Hepatocyte (in vitro differentiated cells): ENCODE measurements at regions not wholly inside any gene's neighbourhood (a gene's known extent, or its start where the extent isn't known, plus 50 kb on each side); places are given as distances from the start of the nearest gene placed in this dataset.
"Not testable (repeated sequence)": the region's sequence is repeated elsewhere in the genome, so short reads cannot be mapped to it uniquely, and the experiment has no call there.

Experiments
- DNase-seq: peaks from one replicate; pipeline ENCODE4 v3.0.0-alpha.2; 2016; ENCODE audit warnings: low spot score
- H2AFZ ChIP-seq: fragments of 200-600 bp; sonication (generic); 2 replicates; pipeline ENCODE4 v1.6.0; 2016; ENCODE audit warnings: antibody characterized with exemption, mild to moderate bottlenecking
- H3K27ac ChIP-seq: fragments of 200-600 bp; sonication (generic); 2 replicates; pipeline ENCODE4 v1.5.1; 2016; ENCODE audit warnings: mild to moderate bottlenecking
- H3K27me3 ChIP-seq: fragments of 200-600 bp; sonication (generic); 2 replicates; pipeline ENCODE4 v1.6.1; 2016
- H3K36me3 ChIP-seq: fragments of 200-600 bp; sonication (generic); replicated peaks from 2 replicates; pipeline ENCODE4 v1.5.1; 2016; ENCODE audit warnings: low read depth; ENCODE audit not compliant: insufficient read depth
- H3K4me1 ChIP-seq: fragments of 200-600 bp; sonication (generic); 2 replicates; pipeline ENCODE4 v1.5.1; 2016; ENCODE audit warnings: mild to moderate bottlenecking, moderate library complexity; ENCODE audit not compliant: insufficient read depth
- H3K4me2 ChIP-seq: fragments of 200-600 bp; sonication (generic); 2 replicates; pipeline ENCODE4 v1.6.0; 2016
- H3K4me3 ChIP-seq: fragments of 200-600 bp; sonication (generic); 2 replicates; pipeline ENCODE4 v1.5.1; 2016; ENCODE audit warnings: mild to moderate bottlenecking
- H3K79me2 ChIP-seq: fragments of 200-600 bp; sonication (generic); 2 replicates; pipeline ENCODE4 v1.6.0; 2017; ENCODE audit warnings: mild to moderate bottlenecking
- H3K9me2 ChIP-seq: fragments of 200-600 bp; sonication (generic); replicated peaks from 2 replicates; pipeline ENCODE4 v1.6.0; 2017; ENCODE audit warnings: mild to moderate bottlenecking; ENCODE audit not compliant: insufficient read depth
- H3K9me3 ChIP-seq: fragments of 200-600 bp; sonication (generic); 2 replicates; pipeline ENCODE4 v1.5.1; 2016; ENCODE audit warnings: low read depth, mild to moderate bottlenecking
- H4K20me1 ChIP-seq: fragments of 200-600 bp; sonication (generic); 2 replicates; pipeline ENCODE4 v1.6.0; 2016; ENCODE audit warnings: mild to moderate bottlenecking; ENCODE audit not compliant: insufficient read depth, poor library complexity, severe bottlenecking
- EZH2 ChIP-seq: fragments of 200-600 bp; sonication (generic); IDR thresholded peaks from 2 replicates; pipeline ENCODE4 v1.6.1; 2016; ENCODE audit warnings: antibody characterized with exemption, mild to moderate bottlenecking, borderline replicate concordance
- EZH2phosphoT487 ChIP-seq: fragments of 200-600 bp; sonication (generic); IDR thresholded peaks from one replicate; pipeline ENCODE4 v1.6.1; 2018; ENCODE audit warnings: antibody characterized with exemption, mild to moderate bottlenecking, low read depth, moderate library complexity; ENCODE audit not compliant: unreplicated experiment, severe bottlenecking
- WGBS: methylation state at CpG from one replicate; pipeline ENCODE4 v1.1.6; 2016; ENCODE audit warnings: low lambda C conversion rate; ENCODE audit errors: missing lambda C conversion rate; 5-methylcytosine and 5-hydroxymethylcytosine counted together
- TF ChIP-seq, protein P1 (sequence below): fragments of 200-600 bp; sonication (generic); IDR thresholded peaks from 2 replicates; pipeline ENCODE4 v1.5.1; 2016; ENCODE audit warnings: antibody characterized with exemption, mild to moderate bottlenecking; ENCODE audit not compliant: poor library complexity

DNA sequence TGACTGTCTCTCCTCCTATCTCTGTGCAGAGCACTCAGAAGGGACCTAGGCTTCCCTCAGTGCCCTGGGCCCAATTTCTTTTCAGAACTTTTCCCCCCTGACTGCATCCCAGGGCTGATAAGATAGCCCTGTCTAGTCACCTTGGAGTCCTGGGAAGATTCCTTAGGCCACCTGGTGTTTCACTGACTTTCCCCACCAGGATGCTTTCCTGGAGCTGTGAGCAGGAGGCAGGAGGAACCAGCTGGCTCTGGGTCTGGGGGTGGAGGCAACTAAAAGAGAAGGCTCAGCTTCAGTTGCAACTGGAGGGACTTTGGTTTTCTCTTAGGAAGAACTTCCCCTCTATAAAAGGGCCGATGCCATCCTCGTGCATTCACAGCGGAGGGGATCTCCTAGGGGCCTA is 115.1 kb downstream of the TNFRSF13B start:
- not testable (repeated sequence) for H3K9me3 ChIP-seq, H4K20me1 ChIP-seq, H3K27me3 ChIP-seq, H3K79me2 ChIP-seq, H3K27ac ChIP-seq, H3K36me3 ChIP-seq, H3K9me2 ChIP-seq, DNase-seq, H2AFZ ChIP-seq, H3K4me2 ChIP-seq, H3K4me1 ChIP-seq, H3K4me3 ChIP-seq
- 100% methylated on average over 3 of the region's 3 CpGs for WGBS

DNA sequence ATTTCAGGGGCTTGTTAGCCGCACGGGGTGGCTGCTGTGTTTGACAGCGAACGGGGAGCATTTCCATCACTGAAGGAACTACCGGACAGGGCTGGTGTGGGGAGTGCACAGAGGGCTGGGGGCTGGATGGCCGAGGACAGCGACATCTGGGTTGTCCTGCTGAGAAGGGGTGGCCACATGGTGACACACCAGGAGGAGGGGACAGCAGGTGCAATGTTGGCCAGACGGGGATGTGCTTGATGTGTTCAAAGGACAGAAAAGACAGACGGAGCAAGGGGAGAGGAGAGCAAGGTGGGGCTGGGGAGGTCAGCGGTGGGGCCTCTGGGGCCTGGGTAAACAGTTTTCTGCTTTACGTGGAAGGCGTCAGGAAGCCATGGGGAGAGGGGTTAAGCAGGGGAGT is 115.7 kb downstream of the TNFRSF13B start:
- H3K9me2 ChIP-seq, H2AFZ ChIP-seq, H3K4me1 ChIP-seq, H3K79me2 ChIP-seq, H3K4me3 ChIP-seq, H3K27ac ChIP-seq, H4K20me1 ChIP-seq, H3K27me3 ChIP-seq, DNase-seq, H3K4me2 ChIP-seq, H3K9me3 ChIP-seq, H3K36me3 ChIP-seq: not testable (repeated sequence)
- WGBS = 67% methylated on average over 12 of the region's 12 CpGs

DNA sequence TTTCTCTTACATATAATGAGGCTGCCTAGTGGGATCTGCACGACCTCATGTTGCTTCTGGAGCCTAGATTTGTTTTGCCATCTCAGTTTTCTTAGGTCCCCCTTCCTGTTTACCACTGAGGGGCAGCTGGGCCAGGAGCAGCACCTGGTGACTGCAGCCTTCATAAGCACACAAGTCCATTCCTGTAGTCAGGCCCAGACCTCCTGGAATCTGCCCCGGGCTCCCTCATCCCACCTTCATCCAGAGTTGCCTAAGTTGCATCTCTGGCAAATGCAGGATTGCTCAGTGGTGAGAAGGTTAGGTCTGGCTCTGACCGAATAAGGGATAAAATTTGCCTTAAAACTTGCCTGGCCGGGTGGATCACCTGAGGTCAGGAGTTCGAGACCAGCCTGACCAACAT is 117.3 kb downstream of the TNFRSF13B start:
- 91% methylated on average over 5 of the region's 5 CpGs for WGBS
- H3K27me3 ChIP-seq = not testable (repeated sequence)

DNA sequence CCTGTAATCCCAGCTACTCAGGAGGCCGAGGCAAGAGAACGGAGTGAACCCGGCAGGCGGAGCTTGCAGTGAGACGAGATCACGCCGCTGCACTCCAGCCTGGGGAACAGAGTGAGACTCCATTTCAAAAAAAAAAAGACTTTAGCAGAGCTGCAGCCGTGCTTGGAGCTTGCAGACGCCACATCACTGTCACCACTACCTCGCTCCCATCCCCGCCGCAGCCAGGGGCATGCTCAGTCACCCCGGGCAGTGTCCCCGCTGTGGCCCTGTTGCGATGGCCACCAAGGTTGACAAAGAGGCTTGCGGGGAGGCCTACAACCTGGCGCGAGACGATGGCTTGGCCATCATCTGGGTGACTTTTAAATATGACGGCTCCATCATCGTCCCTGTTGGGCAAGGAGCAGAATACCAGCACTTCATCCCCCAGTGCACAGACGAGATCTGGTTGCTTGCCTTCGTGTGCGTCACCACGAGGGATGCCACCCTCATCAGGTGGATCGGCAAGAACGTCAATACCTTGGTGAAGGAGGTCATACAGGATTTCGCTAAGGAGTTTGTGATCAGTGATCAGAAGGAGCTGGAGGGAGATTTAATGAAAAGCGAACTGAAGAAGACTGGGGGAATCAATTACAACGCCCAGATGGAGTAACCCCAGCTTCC is 118.1 kb downstream of the TNFRSF13B start:
- TF ChIP-seq, protein P1, sequence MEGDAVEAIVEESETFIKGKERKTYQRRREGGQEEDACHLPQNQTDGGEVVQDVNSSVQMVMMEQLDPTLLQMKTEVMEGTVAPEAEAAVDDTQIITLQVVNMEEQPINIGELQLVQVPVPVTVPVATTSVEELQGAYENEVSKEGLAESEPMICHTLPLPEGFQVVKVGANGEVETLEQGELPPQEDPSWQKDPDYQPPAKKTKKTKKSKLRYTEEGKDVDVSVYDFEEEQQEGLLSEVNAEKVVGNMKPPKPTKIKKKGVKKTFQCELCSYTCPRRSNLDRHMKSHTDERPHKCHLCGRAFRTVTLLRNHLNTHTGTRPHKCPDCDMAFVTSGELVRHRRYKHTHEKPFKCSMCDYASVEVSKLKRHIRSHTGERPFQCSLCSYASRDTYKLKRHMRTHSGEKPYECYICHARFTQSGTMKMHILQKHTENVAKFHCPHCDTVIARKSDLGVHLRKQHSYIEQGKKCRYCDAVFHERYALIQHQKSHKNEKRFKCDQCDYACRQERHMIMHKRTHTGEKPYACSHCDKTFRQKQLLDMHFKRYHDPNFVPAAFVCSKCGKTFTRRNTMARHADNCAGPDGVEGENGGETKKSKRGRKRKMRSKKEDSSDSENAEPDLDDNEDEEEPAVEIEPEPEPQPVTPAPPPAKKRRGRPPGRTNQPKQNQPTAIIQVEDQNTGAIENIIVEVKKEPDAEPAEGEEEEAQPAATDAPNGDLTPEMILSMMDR = no peak
- TF ChIP-seq EZH2 (no peak), EZH2phosphoT487 (no peak)
- Histone ChIP-seq H3K79me2 (no peaks in the 10 kb centered on the region), H3K9me2 (no peaks in the 10 kb centered on the region), H2AFZ (no peak overlapping the region), H3K36me3 (no peaks in the 10 kb centered on the region), H3K27ac (no peak overlapping the region), H3K27me3 (no peaks in the 10 kb centered on the region), H3K9me3 (no peaks in the 10 kb centered on the region), H3K4me3 (no peak overlapping the region), H3K4me1 (no peaks in the 10 kb centered on the region), H3K4me2 (no peak overlapping the region), H4K20me1 (no peaks in the 10 kb centered on the region)
- 92% methylated on average over 30 of the region's 30 CpGs for WGBS
- DNase-seq = no peak

More for the DNA sequence above, 117.3 kb downstream of the TNFRSF13B start:
- H2AFZ ChIP-seq, H3K4me3 ChIP-seq, H3K9me3 ChIP-seq, DNase-seq, H3K27ac ChIP-seq, H3K4me2 ChIP-seq, H3K36me3 ChIP-seq, H3K4me1 ChIP-seq, H3K9me2 ChIP-seq, H3K79me2 ChIP-seq, H4K20me1 ChIP-seq: not testable (repeated sequence)

DNA sequence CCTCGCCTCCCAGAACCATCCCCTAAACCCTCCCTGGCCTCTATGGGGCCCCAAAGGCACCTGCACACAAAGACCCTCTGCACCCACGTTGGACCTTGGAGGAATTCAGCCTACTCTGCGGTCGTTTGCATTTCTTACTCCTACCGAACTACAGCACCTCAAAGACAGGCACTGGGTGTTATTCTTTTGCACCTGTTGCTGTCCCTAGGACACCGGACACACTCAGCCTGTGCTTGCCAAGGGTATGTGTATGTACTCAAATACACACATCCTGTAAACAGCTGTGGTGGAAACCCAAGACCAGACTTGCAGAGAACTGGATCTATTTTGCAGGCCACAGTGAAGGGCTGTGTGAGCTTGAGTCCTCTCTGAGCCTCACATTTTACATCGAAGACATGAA is 122.1 kb downstream of the TNFRSF13B start:
- H3K79me2 ChIP-seq, H4K20me1 ChIP-seq, H3K4me2 ChIP-seq, DNase-seq, H3K9me3 ChIP-seq, H3K36me3 ChIP-seq, H3K9me2 ChIP-seq, H3K27ac ChIP-seq, H2AFZ ChIP-seq, H3K4me3 ChIP-seq, H3K4me1 ChIP-seq, H3K27me3 ChIP-seq: not testable (repeated sequence)
- WGBS = 73% methylated on average over 6 of the region's 7 CpGs

DNA sequence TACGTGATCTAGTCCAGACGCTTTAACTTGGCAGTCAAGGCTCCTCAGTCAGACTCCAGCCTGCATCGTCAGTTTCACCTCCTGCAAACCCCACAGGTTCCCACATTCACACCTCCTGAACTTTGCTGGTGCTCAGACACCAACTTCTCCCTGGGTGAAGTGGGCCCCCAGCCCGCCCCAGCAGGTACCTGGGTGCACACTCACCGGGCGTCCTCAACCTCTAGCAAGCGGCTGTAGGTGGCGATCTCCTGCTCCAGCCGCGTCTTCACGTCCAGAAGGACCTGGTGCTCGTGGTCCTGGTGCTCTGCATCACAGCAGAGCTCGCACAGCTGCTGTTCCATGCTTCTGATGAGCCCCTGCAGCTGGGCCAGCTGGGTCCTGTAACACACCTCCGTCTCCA is 122.9 kb downstream of the TNFRSF13B start:
- not testable (repeated sequence) for H2AFZ ChIP-seq, H3K4me2 ChIP-seq, H3K9me2 ChIP-seq, H3K4me3 ChIP-seq, H3K9me3 ChIP-seq, H3K27me3 ChIP-seq, DNase-seq, H3K4me1 ChIP-seq, H3K79me2 ChIP-seq, H3K27ac ChIP-seq, H4K20me1 ChIP-seq, H3K36me3 ChIP-seq
- WGBS = 94% methylated on average over 4 of the region's 14 CpGs

DNA sequence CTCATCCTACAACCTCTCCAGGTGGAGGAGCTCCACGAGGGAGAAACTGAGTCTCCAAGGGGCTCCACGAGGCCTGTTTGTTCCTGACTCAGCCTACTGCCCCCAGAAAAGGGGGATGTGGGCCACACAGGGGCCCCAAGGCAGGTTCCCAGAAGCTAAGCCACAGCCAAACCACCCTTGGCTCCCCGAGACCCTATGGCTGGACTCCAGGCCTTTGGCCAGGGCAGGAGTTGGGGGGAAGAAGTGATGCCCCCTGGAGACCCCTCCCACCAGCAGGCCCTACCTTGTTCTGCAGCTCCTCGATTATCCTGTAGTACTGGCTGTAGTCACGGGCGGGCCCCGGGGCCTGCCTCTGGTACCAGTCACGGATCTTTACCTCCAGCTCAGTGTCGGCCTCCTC is 126.8 kb downstream of the TNFRSF13B start:
- H3K27ac ChIP-seq, H2AFZ ChIP-seq, H3K9me2 ChIP-seq, H4K20me1 ChIP-seq, H3K4me1 ChIP-seq, H3K9me3 ChIP-seq, H3K36me3 ChIP-seq, H3K27me3 ChIP-seq, DNase-seq, H3K4me2 ChIP-seq, H3K4me3 ChIP-seq, H3K79me2 ChIP-seq: not testable (repeated sequence)
- 93% methylated on average over 2 of the region's 9 CpGs for WGBS

DNA sequence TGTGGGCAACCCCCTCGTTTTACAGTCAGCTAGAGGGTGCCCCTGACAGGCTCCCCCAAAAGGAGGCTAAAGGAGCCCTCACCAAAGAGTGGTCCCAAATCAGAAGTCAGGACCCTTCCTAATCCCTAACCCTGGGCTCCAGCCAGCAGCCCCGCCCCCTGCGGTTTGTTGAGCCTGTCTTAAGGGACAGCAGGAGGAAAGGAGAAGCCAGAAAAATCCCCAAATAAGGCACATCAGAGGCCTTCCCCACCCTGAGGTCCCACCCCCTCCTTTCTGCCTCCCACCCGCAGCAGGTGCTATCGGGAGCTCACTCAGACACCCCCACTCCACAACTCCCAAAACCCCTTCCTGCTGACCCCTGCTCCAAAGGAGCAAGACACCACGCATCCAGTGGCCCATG is 127.2 kb downstream of the TNFRSF13B start:
- not testable (repeated sequence) for H3K27me3 ChIP-seq, H3K4me2 ChIP-seq, H3K9me2 ChIP-seq, H3K9me3 ChIP-seq, H3K4me1 ChIP-seq, DNase-seq, H3K27ac ChIP-seq, H3K36me3 ChIP-seq, H3K79me2 ChIP-seq, H2AFZ ChIP-seq, H3K4me3 ChIP-seq, H4K20me1 ChIP-seq
- WGBS = 60% methylated on average over 1 of the region's 6 CpGs
